ENCODE measurements at regions not wholly inside any gene's neighbourhood (a gene's known extent, or its start where the extent isn't known, plus 50 kb on each side); places are given as distances from the start of the nearest gene placed in this dataset.
"Not testable (repeated sequence)": the region's sequence is repeated elsewhere in the genome, so short reads cannot be mapped to it uniquely, and the experiment has no call there.

DNA sequence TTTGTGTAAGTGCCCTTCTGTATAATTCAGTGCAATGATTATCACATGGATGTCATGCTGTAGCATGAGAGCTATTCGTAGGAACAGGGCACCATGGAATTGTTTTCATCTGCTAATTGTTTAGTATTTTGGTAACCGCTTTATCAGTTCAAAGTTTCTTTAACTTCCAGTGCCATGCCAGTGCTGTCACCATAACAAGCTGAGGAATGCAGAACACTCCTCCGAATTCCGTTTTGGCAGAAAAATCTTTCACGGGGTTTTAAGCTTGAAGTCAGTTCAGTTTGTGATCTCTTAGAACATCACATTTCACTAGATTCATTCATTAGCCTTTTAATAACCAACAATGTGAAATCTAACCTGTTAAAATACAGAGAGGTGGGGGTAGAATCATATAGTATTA, 117.2 kb upstream of the SEMA3C start:
- DNase-seq = no peak

DNA sequence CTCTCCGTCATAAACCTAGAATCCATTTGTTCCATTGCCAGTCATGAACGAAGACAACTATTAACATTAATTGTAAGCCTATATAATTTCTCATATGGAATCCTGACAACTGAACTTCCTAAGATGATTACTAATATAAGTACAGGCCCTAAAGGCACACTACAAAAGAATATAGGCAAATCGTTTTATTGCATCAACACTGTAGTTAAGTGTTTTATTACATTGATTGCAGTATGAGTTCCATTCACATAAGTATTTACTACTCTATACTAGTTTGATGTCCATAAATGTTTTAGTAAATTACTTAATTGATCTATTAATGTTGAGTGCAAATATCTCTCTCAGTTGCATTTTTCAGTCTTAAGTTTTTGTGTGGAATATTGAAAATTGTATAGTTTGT, 113.1 kb upstream of the SEMA3C start:
- no peak for DNase-seq

DNA sequence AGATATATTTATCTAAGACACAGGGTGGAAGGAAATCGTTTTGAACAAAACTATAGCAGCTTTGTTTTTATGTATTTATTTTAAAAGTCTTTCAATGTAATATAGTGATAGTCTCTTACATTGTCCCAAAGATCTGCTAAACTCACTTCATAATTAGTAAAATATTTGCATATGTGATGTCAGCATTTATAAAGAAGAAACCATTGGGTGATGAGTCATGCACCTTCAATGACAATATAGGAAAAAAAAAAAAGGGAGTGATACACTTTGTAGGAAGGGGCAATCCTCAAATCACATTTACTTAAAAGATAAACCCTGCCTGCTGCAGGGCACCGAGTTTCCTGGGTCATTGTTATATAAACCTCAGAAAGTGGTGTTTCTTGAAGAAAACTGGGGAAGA, 112.4 kb upstream of the SEMA3C start:
- no peak for DNase-seq

DNA sequence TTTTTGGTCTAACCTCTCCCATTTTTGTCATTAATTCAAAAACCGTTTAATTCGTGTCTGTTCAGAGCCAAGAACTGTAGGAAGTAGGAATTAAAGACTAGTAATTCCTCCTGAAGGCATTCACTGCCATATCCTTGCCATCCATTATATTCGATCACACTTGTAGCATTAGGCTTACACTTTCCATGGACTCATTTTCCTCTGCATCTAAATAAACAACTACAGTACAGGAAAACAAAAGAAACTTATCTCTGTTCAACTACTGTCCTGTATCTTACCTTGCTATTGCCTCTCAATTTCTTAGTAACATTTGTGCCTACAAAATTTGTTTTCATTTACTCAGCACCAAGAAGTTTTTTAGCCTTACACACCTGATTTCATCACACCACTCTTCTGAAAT, 111.6 kb upstream of the SEMA3C start:
- DNase-seq = no peak

DNA sequence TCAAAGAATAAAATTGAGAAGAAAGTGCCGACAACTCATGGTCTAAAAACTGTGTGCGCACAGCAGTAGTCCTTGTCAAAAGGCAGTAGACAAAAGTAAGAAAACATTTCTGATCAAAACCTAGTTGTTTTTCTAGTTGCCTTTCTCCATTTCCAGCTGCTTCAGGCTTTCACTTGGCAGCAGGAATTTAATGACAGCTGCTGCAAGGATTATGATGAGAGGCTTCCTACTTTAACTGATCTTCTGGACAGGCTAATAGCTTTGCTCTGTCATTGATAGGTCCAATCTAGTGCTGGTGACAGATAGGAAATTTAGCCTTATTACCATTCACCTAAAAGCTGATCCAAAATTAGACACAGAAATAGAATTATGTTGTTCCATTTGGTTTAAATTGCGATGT, 110.7 kb upstream of the SEMA3C start:
- no peak for DNase-seq

DNA sequence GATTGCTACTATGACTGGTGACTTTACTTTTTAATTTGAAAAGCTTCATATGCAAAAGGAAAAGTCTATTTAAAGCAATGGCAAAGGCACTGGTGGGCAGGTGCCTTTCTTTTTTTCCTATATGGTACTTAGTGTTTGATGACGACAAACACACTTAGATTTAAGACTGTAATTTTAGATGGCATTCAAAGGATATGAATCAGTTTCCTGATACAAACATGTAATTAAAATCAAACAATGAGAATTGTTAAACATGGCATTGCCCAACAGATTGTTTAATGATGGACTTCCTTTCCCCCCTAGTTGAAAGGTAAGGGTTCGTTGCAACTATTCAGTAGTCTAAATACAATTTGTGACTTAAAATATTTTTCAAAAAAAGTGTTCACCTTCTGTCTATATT, 106.5 kb upstream of the SEMA3C start:
- no peak for DNase-seq

DNA sequence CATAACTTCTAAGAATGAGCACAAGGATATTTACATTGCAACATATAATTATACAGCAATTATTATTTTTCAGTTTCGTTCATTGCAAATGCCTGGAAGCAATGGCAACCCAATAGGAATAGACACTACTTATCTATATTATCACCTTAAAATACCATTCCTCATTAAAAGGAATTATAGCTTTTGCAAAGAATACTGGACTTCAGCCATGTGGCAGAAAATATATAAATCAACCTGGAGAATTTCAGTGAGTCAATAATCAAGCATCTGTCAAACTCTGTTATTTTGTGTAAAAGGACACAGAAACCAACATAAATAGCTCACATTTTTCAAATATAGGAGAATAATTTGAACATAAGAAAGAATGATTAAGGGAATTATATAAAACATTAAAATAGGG, 96.1 kb upstream of the SEMA3C start:
- no peak for DNase-seq

DNA sequence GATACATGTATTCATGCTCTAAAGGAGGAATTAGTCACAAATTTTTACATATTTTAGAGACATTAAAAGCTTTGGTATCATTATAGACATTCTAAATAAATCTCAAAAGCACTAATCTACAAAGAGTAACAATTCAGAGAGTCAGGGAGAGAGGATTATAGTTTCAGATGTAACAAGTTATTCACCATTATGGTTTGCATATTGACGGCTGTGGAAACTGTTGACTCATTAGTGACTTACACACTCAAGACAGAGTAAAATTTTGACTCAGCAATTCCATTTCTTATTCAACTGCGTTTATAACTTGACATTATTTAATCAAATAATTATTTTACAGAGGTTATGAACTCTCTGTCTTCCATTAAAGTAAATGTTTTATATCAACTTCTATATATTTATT, 95.4 kb upstream of the SEMA3C start:
- DNase-seq = no peak

DNA sequence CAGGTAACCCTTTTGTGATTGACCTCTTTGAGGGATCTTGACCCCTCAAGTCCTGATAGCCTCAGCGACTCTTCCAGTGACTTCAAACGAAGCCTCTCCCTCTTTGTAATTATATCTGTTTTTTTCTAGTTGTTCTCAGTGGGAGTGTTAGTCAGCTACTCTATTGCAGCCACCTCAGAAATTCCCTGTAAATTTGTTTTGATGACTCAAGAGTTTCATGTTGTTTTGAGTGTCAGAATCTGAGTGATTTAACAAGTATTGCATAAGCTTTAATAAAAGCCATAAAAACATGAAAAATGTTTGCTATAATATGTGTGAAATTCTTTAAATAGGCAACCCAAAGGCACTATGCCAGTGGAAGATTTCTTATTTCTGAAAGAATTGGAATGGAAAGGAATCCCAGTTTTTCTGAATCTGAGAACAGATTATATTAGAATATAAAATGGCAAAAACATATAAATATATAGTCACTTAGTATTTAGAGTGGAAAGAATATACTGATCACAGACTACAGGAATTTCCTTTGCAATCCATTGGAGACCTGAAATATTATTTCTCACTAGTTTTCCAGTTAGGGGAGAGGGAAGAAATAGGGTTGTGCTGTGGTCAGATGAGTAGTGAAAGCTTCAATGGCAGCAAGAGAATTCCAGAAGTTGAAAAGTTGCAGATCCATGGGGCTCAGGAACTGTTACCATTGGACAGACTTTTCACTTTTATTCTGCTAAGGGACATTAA, 94.4 kb upstream of the SEMA3C start:
- no peak for DNase-seq

DNA sequence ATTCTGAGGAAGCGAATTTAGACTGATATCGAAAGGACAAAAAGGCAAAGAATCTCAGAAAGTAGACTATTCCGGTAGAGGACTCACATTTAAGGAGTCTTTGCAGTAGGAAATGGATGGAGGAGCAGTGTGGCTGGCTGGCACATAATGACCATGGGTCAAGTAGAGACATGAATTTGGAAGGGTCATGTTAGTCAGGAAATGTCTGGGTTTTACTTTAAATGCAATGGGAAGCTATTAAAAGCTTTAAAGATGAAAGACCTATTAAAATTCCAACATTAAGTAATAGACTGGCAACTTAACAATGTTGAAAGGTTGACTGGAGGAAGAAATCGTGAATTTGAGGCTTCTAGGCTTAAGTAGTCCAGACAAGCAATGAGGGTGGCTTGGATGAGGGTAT, 90.0 kb upstream of the SEMA3C start:
- no peak for DNase-seq

DNA sequence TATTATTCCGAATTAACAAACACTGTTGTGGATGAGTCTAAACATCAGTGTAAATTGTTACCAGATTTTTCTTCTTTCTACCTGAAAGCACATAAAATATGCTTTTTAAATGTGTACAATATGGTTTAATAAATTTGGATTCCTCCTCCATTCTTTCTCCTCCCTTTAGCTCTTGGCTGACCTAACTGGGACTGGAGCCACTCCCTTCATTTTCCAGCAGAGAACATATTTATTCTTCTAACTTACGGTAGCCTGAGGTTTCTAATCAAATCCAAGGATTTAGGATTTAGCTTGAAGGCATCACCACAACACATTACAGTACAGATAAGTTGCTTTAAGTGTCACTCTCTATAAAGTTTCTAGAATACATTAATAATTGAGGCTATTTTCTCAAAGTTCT, 88.2 kb upstream of the SEMA3C start:
- no peak for DNase-seq

DNA sequence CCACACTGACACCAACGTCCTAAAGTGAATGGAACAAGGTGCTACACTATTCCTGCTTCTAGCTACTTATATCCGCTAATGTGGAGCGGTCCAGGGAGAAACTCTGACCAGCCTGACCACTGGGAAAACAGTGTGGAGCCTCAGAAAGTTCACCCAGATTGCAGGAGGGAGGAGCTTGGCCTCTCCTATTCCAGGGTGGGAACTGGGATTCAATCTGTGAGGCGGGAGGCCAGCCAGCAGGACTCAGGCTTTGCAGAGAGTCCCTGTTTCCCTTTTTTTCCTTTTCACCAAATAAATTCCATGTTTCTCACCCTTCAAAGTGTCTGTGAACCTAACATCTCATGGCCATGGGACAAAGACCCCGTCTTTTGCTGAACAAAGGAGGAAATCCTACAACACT, 86.4 kb upstream of the SEMA3C start:
- DNase-seq = no peak

DNA sequence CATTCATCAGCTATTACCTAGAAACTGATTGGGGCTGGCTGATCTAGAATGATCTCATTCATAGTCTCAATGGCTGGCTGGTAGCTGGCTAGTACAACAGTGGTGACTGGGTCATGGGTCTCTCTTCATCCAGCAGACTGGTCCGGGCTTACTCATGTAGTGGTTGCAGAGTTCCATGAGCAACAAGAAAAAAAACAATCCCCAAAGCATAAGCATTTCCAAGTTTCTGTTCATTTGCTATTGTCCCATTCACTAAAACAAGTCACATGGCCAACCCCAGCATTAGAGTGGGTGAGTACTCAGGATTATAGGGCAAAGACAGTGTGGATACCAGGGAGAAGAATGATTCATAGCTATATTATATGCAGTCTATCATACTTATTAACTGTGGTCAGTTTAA, 85.2 kb upstream of the SEMA3C start:
- DNase-seq = no peak

DNA sequence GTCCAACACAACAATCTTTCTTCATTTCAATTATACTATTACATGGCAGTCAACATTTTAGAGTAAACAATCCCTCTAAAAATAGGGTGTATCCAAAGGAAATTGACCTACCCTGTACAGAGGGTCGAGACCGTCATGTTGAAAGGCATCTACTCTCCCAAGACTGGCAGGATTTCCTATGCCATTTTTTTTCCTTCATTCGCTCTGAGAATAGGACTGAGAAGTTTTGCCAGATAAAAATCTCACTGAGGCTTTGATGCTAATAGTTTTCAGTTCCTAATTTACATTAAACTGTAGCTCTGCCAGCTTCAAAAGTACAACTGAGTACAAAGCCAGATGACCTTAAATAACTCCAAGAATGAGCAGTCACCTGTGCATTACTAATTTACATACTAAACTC, 84.5 kb upstream of the SEMA3C start:
- DNase-seq = no peak

DNA sequence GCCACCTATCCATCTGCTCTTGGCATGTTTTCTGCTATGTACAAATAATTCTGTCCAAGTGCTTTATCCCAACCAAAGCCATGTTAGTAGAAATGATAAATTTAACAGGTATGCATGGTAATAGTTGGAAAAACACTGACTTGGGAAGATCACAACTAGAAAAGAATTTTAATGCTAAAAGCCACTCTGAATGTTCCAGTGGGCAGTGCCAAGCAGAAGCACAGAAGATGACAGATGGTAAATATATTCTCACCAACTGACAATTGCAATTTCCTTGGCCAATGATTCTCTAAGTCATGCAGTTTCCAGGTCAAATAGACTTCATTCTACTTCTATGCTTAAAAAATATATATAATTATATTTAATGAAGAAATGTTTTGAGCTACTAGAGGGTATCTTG, 83.6 kb upstream of the SEMA3C start:
- peak in 1 of 14 donors; percentile 15 for DNase-seq

DNA sequence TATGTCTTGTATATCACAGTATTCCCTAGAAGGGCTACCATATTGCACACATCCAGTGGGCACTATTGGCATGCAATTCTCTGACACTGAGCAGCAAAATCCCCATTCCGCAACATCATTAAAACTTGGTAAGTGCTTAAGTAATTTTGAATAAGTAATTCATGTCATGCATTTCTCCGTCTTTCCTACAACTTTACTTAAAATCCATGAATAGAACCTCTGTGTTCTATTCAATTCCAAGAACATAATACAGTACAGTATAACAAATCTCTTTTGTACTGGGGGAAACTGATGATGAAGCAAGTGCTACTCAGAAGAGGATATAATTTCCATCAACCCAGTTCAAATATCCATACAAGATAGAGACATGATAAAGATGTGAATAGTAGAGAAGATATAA, 80.9 kb upstream of the SEMA3C start:
- no peak for DNase-seq

DNA sequence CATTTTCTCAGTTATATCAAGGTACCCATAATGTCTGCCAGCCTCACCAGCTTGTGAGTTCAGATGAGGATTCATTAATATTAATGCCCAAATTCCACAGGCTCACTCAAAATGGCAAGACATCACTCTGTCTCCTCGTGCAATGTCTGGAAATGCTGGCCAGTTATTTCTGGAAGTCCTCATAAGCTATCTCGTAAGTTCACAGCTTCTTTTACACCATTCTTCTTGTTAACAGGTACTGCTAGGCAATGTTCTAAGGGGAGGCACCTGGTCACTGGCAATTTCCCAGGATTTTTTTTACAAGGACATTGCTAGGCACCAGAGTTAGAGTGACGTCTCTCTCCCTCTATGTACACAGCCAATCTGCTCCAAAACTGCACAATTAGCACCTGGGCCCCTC, 80.2 kb upstream of the SEMA3C start:
- no peak for DNase-seq

DNA sequence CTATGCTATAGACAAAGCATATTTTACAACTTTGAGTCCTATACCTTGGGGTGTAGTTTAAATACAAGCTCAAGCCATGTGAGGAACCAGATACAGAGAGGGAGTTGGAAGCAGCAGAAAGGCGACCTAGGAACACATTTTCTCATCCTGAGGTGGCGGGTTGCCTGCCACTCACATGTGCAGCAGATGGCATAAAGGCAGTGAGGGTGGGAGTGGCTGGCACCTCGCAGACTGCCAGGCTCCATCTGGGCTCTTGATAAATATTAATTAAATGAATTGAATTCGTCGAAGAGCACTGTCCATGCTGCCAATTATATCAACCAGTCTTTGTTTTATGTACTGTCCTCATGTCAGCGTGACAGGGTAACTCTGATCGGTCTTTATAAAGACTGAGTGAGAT, 79.0 kb upstream of the SEMA3C start:
- peak in 2 of 14 donors; percentile 10 to 26 for DNase-seq

DNA sequence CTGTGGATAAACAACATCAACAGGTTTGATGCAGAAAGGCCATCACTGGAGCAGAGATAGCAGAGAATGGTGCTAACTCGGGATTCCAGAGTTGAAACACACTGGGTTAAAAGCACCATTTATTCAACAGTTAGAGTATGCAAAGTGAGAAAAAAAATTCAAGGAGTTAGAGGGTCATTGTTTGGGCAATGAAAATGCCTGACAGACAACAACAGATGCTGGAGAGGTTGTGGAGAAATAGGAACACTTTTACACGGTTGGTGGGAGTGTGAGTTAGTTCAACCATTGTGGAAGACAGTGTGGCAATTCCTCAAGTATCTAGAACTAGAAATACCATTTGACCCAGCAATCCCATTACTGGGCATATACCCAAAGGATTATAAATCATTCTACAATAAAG, 77.4 kb upstream of the SEMA3C start:
- DNase-seq = not testable (repeated sequence)

DNA sequence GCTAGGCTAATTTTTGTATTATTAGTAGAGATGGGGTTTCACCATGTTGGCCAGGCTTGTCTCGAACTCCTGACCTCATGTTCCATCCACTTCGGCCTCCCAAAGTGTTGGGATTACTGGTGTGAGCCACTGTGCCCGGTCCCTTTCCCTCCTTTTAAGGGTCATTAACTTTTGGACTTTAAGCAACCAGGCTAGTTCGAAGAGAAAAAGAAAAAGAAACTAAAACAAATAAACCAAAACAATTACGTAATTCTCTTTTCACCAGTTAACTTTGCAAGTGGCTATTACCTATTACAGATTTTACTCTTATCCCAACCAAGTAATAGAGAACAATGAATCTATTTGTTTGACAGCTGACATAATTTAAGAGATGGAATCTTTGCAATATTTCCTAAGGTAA, 72.8 kb upstream of the SEMA3C start:
- DNase-seq = no peak

DNA sequence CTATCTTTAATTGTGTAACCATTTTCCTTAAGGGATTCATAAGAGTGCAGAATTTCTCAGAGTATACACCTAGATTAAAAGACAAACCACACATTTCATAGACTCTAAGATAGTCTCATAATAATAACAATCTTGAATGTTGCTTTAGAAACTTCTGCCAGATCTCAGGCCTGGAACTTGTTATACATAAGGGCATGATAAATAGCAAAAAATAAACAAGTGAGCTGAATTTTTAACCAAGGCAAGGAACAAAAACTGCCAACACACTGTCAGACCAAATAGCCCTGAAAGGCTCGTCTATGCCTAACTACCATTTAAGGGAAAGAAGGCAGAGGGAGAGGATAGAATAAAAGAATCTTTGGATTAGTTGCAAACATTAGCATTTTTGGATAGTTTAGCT, 65.8 kb upstream of the SEMA3C start:
- no peak for DNase-seq

DNA sequence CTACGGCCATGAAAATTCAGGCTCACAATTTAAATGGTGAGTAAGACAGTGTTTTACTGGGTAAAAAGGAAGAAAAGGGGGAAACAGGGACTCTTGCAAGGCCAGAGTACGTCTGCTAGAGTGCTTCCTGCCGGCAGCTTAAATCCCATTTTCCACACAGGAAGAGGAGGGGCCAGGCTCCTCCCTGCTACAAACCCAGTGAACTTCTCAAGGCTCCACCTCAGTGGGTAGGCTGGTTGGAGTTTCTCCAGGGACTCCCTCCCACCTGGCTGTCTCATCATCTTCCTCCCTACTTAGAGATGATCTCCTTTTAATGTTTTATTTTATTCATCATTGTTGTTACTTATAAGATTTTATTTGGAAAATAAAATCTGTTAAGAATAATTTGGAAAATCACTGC, 62.6 kb upstream of the SEMA3C start:
- no peak for DNase-seq

DNA sequence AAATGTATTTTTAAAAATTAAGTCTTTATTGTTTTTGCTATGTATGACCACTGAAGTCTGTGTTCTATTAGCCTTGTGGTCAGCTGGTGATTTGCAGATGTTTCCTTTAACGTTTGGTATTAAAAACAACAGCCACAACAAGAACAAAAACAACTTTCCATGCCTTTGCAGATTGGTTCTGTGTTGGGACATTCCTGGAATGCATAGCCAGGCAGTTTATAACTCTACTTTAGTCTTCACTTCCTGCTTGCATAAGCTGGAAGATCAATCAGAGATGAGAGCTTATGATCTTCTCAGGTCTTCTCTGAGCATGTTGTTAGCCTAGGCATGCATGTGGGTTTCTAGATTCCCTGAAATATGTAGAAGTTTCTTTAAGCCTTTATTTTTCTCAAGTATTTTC, 58.9 kb upstream of the SEMA3C start:
- DNase-seq = no peak

DNA sequence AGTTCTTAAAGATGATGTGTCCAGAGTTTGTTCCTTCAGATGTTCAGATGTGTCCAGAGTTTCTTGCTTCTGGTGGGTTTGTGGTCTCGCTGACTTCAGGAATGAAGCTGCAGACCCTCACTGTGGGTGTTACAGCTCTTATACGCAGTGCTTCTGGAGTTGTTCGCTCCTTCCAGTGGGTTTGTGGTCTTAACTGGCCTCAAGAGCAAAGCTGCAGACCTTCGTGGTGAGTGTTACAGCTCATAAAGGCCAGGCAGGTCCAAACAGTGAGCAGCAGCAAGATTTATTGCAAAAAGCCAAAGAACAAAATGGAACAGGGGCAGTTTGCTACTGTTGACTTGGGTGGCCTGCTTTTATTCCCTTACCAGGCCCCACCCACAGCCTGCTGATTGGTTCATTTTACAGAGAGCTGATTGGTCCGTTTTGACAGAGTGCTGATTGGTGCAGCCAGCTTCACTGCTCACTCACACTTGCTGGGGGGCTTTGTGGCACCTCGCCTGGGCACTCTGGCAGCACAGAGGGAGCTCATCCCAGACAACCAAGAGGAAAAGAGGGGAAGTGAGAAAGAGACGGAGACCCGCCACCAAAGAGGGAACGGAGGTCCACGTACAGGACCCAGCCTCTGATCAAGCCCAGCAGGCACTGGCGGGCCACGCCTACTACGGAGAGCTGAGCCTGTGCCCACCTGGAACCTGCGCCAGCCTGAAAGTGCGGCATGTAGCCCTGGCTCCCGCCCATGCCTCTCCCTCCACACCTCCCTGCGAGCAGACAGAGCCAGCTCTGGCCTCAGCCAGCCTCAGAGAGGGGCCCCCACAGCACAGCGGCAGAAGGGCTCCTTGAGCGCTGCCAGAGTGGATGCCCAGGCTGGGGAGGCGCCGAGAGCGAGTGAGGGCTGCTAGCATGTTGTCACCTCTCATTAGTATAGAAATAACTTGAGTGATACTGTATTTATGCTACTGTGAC, 55.8 kb upstream of the SEMA3C start:
- peak in 1 of 14 donors; percentile 28 for DNase-seq

Measured in C1 segment of cervical spinal cord (tissue), 14 donors.